Muscle layer of duodenum (tissue), 2 donors: ENCODE measurements at regions not wholly inside any gene's neighbourhood (a gene's known extent, or its start where the extent isn't known, plus 50 kb on each side); places are given as distances from the start of the nearest gene placed in this dataset.

ENCODE experiments used
- H3K27ac ChIP-seq: one replicate; pipeline ENCODE4 v1.7.0; 2013; ENCODE audit warnings: mild to moderate bottlenecking, low read length
- H3K27me3 ChIP-seq: one replicate; pipeline ENCODE4 v1.7.0; 2013; ENCODE audit warnings: low read depth, mild to moderate bottlenecking, control low read depth, low read length
- H3K36me3 ChIP-seq, 2 donors: one replicate each; pipeline ENCODE4 v1.7.0; 2013; ENCODE audit warnings: low read length in 2 of 2, control low read depth in 1 of 2, mild to moderate bottlenecking in 1 of 2; ENCODE audit not compliant: insufficient read depth in 2 of 2, control insufficient read depth in 1 of 2
- H3K4me1 ChIP-seq, 2 donors: one replicate each; pipeline ENCODE4 v1.7.0; 2013; ENCODE audit warnings: low read length in 2 of 2, mild to moderate bottlenecking in 2 of 2, control low read depth in 1 of 2, moderate library complexity in 1 of 2; ENCODE audit not compliant: insufficient read depth in 2 of 2, control insufficient read depth in 1 of 2
- H3K4me3 ChIP-seq, 2 donors: one replicate each; pipeline ENCODE4 v1.7.0; 2013; ENCODE audit warnings: low read length in 2 of 2, low read depth in 1 of 2, mild to moderate bottlenecking in 1 of 2
- H3K9me3 ChIP-seq, 2 donors: one replicate each; pipeline ENCODE4 v1.7.0; 2013; ENCODE audit warnings: low read length in 2 of 2, control low read depth in 1 of 2, mild to moderate bottlenecking in 1 of 2; ENCODE audit not compliant: control insufficient read depth in 1 of 2
- donor health status: healthy.

GRCh38 chr11:100561323-100561722 lies 125.8 kb upstream of the ARHGAP42 start:
- Histone ChIP-seq H3K27ac (peak overlapping the region; percentile 33), H3K27me3 (no peaks in the 10 kb centered on the region), H3K9me3 (no peaks in the 10 kb centered on the region), H3K4me3 (no peak overlapping the region), H3K36me3 (no peaks in the 10 kb centered on the region), H3K4me1 (peaks cover 18 to 23% of the 10 kb centered on the region in 2 donors)

- H3K9me3 ChIP-seq, result no peaks in the 10 kb centered on the region
- no peak overlapping the region for H3K4me3 ChIP-seq
- peaks cover 18 to 23% of the 10 kb centered on the region in 2 donors for H3K4me1 ChIP-seq
- peak overlapping the region; percentile 52 for H3K27ac ChIP-seq
- no peaks in the 10 kb centered on the region for H3K36me3 ChIP-seq
- no peaks in the 10 kb centered on the region for H3K27me3 ChIP-seq
Observed at GRCh38 chr11:100562128-100562527, 125.0 kb upstream of the ARHGAP42 start.

- Histone ChIP-seq H3K9me3 (no peaks in the 10 kb centered on the region), H3K36me3 (no peaks in the 10 kb centered on the region), H3K4me1 (peaks cover 18 to 23% of the 10 kb centered on the region in 2 donors), H3K27me3 (no peaks in the 10 kb centered on the region), H3K27ac (no peak overlapping the region), H3K4me3 (no peak overlapping the region)
Observed at GRCh38 chr11:100563541-100564280, 123.4 kb upstream of the ARHGAP42 start.

GRCh38 chr11:100573911-100574513 lies 113.1 kb upstream of the ARHGAP42 start:
- no peaks in the 10 kb centered on the region for H3K4me1 ChIP-seq
- no peaks in the 10 kb centered on the region for H3K27me3 ChIP-seq
- no peaks in the 10 kb centered on the region for H3K9me3 ChIP-seq
- H3K27ac ChIP-seq, result no peak overlapping the region
- no peaks in the 10 kb centered on the region for H3K36me3 ChIP-seq
- no peak overlapping the region for H3K4me3 ChIP-seq

GRCh38 chr11:100574894-100575769 lies 112.0 kb upstream of the ARHGAP42 start:
- Histone ChIP-seq H3K4me1 (no peaks in the 10 kb centered on the region), H3K36me3 (no peaks in the 10 kb centered on the region), H3K27me3 (no peaks in the 10 kb centered on the region), H3K27ac (no peak overlapping the region), H3K4me3 (no peak overlapping the region), H3K9me3 (no peaks in the 10 kb centered on the region)

GRCh38 chr11:100575860-100576717 lies 111.0 kb upstream of the ARHGAP42 start:
- Histone ChIP-seq H3K36me3 (no peaks in the 10 kb centered on the region), H3K27ac (no peak overlapping the region), H3K9me3 (no peaks in the 10 kb centered on the region), H3K4me1 (no peaks in the 10 kb centered on the region), H3K4me3 (no peak overlapping the region), H3K27me3 (no peaks in the 10 kb centered on the region)

- Histone ChIP-seq H3K36me3 (no peaks in the 10 kb centered on the region), H3K4me1 (no peaks in the 10 kb centered on the region), H3K9me3 (no peaks in the 10 kb centered on the region), H3K27me3 (no peaks in the 10 kb centered on the region), H3K27ac (no peak overlapping the region), H3K4me3 (no peak overlapping the region)
Observed at GRCh38 chr11:100576718-100577021, 110.4 kb upstream of the ARHGAP42 start.

GRCh38 chr11:100578831-100579311 lies 108.2 kb upstream of the ARHGAP42 start:
- Histone ChIP-seq H3K4me1 (no peaks in the 10 kb centered on the region), H3K4me3 (no peak overlapping the region), H3K27ac (no peak overlapping the region), H3K27me3 (no peaks in the 10 kb centered on the region), H3K36me3 (no peaks in the 10 kb centered on the region), H3K9me3 (no peaks in the 10 kb centered on the region)

- Histone ChIP-seq H3K27ac (no peak overlapping the region), H3K4me1 (no peaks in the 10 kb centered on the region), H3K4me3 (no peak overlapping the region), H3K27me3 (no peaks in the 10 kb centered on the region), H3K9me3 (no peaks in the 10 kb centered on the region), H3K36me3 (no peaks in the 10 kb centered on the region)
Observed at GRCh38 chr11:100581318-100581717, 105.8 kb upstream of the ARHGAP42 start.

- H3K27me3 ChIP-seq, result no peaks in the 10 kb centered on the region
- no peaks in the 10 kb centered on the region for H3K9me3 ChIP-seq
- H3K27ac ChIP-seq, result no peak overlapping the region
- no peak overlapping the region for H3K4me3 ChIP-seq
- H3K36me3 ChIP-seq, result no peaks in the 10 kb centered on the region
- H3K4me1 ChIP-seq, result no peaks in the 10 kb centered on the region
Observed at GRCh38 chr11:100584201-100584985, 102.7 kb upstream of the ARHGAP42 start.
